SK-N-SH (cell line): ENCODE measurements at regions not wholly inside any gene's neighbourhood (a gene's known extent, or its start where the extent isn't known, plus 50 kb on each side); places are given as distances from the start of the nearest gene placed in this dataset.

Experiments
- CTCF ChIA-PET: fragments of 300-600, 350-600 bp; formaldehyde crosslinking; extraction: SDS; loops from one replicate; lab custom pipeline; 2021; lab: Yijun Ruan, JAX
- POLR2A ChIA-PET: fragments of 350-600 bp; sonication (Branson Sonifier 250); formaldehyde crosslinking; extraction: SDS; loops from one replicate; lab custom pipeline; 2020; ENCODE audit warnings: antibody characterized with exemption, inconsistent platforms; lab: Yijun Ruan, JAX
- DNase-seq: peaks from one replicate; pipeline ENCODE4 v3.0.0; 2012
- H2AFZ ChIP-seq: fragments of 200-600 bp; sonication (generic); 2 replicates; pipeline ENCODE4 v1.8.1; 2016; ENCODE audit warnings: antibody characterized with exemption, mild to moderate bottlenecking, low read depth
- H3F3A ChIP-seq: fragments of 200-600 bp; sonication (generic); replicated peaks from 2 replicates; pipeline ENCODE3; 2016; ENCODE audit warnings: antibody characterized with exemption, mild to moderate bottlenecking; ENCODE audit not compliant: insufficient read depth
- H3K27ac ChIP-seq, 2 experiments: fragments of 200-500 bp in 1 of 2; fragments of 200-600 bp in 1 of 2; sonication (Bioruptor generic) in 1 of 2; sonication (generic), shearing (Covaris generic) in 1 of 2; 2 replicates each; pipeline versions ENCODE4 v1.5.1 to v1.6.1; 2014 to 2016; ENCODE audit warnings: low read depth in 2 of 2, inconsistent platforms in 1 of 2, low read length in 1 of 2, mild to moderate bottlenecking in 1 of 2, mixed read lengths in 1 of 2
- H3K27me3 ChIP-seq: fragments of 200-600 bp; sonication (generic), shearing (Covaris generic); 2 replicates; pipeline ENCODE4 v1.6.1; 2016; ENCODE audit warnings: mixed run types; ENCODE audit not compliant: insufficient read depth
- H3K36me3 ChIP-seq, 2 experiments: fragments of 200-500 bp in 1 of 2; fragments of 200-600 bp in 1 of 2; sonication (Bioruptor generic) in 1 of 2; sonication (generic) in 1 of 2; replicated peaks in 1 of 2; 2 replicates each; pipeline versions ENCODE3 to v1.5.1; 2014 to 2016; ENCODE audit warnings: low read length in 1 of 2, mild to moderate bottlenecking in 1 of 2; ENCODE audit not compliant: insufficient read depth in 2 of 2, control insufficient read depth in 1 of 2
- H3K4me1 ChIP-seq, 2 experiments: fragments of 200-500 bp in 1 of 2; fragments of 200-600 bp in 1 of 2; sonication (Bioruptor generic) in 1 of 2; sonication (generic), shearing (Covaris generic) in 1 of 2; 2 replicates each; pipeline versions ENCODE4 v1.5.1 to v1.6.1; 2014 to 2016; ENCODE audit warnings: low read depth in 1 of 2, low read length in 1 of 2, mixed run types in 1 of 2; ENCODE audit not compliant: insufficient read depth in 2 of 2, control insufficient read depth in 1 of 2
- H3K4me2 ChIP-seq: fragments of 200-600 bp; sonication (generic), shearing (Covaris generic); 2 replicates; pipeline ENCODE4 v1.6.1; 2017; ENCODE audit warnings: mixed run types
- H3K4me3 ChIP-seq, 2 experiments: fragments of 200-500 bp in 1 of 2; fragments of 200-600 bp in 1 of 2; sonication (Bioruptor generic) in 1 of 2; sonication (generic), shearing (Covaris generic) in 1 of 2; 2 replicates each; pipeline versions ENCODE4 v1.5.1 to v1.8.1; 2014 to 2016; ENCODE audit warnings: low read depth in 2 of 2, inconsistent platforms in 1 of 2, low read length in 1 of 2, mild to moderate bottlenecking in 1 of 2, mixed read lengths in 1 of 2, moderate library complexity in 1 of 2
- H3K79me2 ChIP-seq: fragments of 200-600 bp; sonication (generic); 2 replicates; pipeline ENCODE4 v1.8.1; 2017; ENCODE audit warnings: mild to moderate bottlenecking; ENCODE audit not compliant: insufficient read depth
- H3K9ac ChIP-seq: fragments of 200-600 bp; sonication (generic); 2 replicates; pipeline ENCODE4 v1.6.1; 2017; ENCODE audit warnings: mixed run types
- H3K9me2 ChIP-seq: fragments of 200-600 bp; sonication (generic); 2 replicates; pipeline ENCODE4 v1.6.1; 2017; ENCODE audit warnings: mixed run types
- H3K9me3 ChIP-seq: fragments of 200-600 bp; sonication (generic); 2 replicates; pipeline ENCODE4 v1.6.1; 2017; ENCODE audit warnings: mixed run types, mild to moderate bottlenecking, moderate library complexity
- H4K20me1 ChIP-seq: fragments of 200-600 bp; sonication (generic); 2 replicates; pipeline ENCODE4 v1.6.1; 2017; ENCODE audit warnings: mild to moderate bottlenecking, mixed run types; ENCODE audit not compliant: insufficient read depth
- CHD2 ChIP-seq: fragments of 150-350 bp; IDR thresholded peaks from 2 replicates; pipeline ENCODE4 v1.6.1; 2018; ENCODE audit warnings: low read length; ENCODE audit not compliant: partially characterized antibody
- ELF1 ChIP-seq: IDR thresholded peaks from 2 replicates; pipeline ENCODE4 v1.4.0; 2012
- EP300 ChIP-seq, 2 experiments: IDR thresholded peaks; 2 replicates each; pipeline versions ENCODE4 v1.4.0 to v1.6.1; 2012; ENCODE audit warnings: borderline replicate concordance in 1 of 2, low read depth in 1 of 2, low read length in 1 of 2
- EZH2phosphoT487 ChIP-seq: fragments of 200-600 bp; sonication (generic); IDR thresholded peaks from 2 replicates; pipeline ENCODE4 v1.6.1; 2017; ENCODE audit warnings: low read depth, mixed run types, mild to moderate bottlenecking, antibody characterized with exemption, moderate library complexity, borderline replicate concordance
- FOSL2 ChIP-seq: IDR thresholded peaks from 2 replicates; pipeline ENCODE4 v1.4.0; 2012; ENCODE audit warnings: low read depth, mild to moderate bottlenecking, moderate library complexity, borderline replicate concordance
- FOXJ3 ChIP-seq: sonication (generic); formaldehyde crosslinking; IDR thresholded peaks from 2 replicates; pipeline ENCODE4 v1.5.1; 2020; ENCODE audit warnings: mild to moderate bottlenecking, missing genetic modification reagents
- GABPA ChIP-seq: IDR thresholded peaks from 2 replicates; pipeline ENCODE4 v1.4.0; 2012; ENCODE audit warnings: low read depth, mild to moderate bottlenecking
- GATA2 ChIP-seq: sonication (generic); formaldehyde crosslinking; IDR thresholded peaks from 2 replicates; pipeline ENCODE4 v1.5.0; 2020; ENCODE audit warnings: mild to moderate bottlenecking, missing genetic modification reagents
- MAX ChIP-seq: IDR thresholded peaks from 2 replicates; pipeline ENCODE4 v1.4.0; 2012; ENCODE audit warnings: low read depth
- MXI1 ChIP-seq: IDR thresholded peaks from 2 replicates; pipeline ENCODE4 v1.6.1; 2012; ENCODE audit warnings: mild to moderate bottlenecking, low read depth, low read length, improper control_type of control experiment
- NFIC ChIP-seq: IDR thresholded peaks from 2 replicates; pipeline ENCODE4 v1.4.0; 2012; ENCODE audit warnings: borderline replicate concordance
- NRF1 ChIP-seq: IDR thresholded peaks from 2 replicates; pipeline ENCODE4 v1.6.1; 2012; ENCODE audit warnings: low read depth, mild to moderate bottlenecking, low read length
- RCOR1 ChIP-seq: fragments of 150-350 bp; IDR thresholded peaks from 2 replicates; pipeline ENCODE4 v1.6.1; 2017; ENCODE audit warnings: antibody characterized with exemption, low read length
- RFX5 ChIP-seq: IDR thresholded peaks from 2 replicates; pipeline ENCODE4 v1.6.1; 2012; ENCODE audit warnings: mild to moderate bottlenecking, improper control_type of control experiment, low read length
- RXRA ChIP-seq: IDR thresholded peaks from 2 replicates; pipeline ENCODE4 v1.4.0; 2012; ENCODE audit warnings: low read depth, mild to moderate bottlenecking, borderline replicate concordance
- SIN3A ChIP-seq: IDR thresholded peaks from 2 replicates; pipeline ENCODE4 v1.6.1; 2012; ENCODE audit warnings: low read depth, mild to moderate bottlenecking, low read length, moderate library complexity, borderline replicate concordance
- TCF12 ChIP-seq: IDR thresholded peaks from 2 replicates; pipeline ENCODE4 v1.4.0; 2012
- YY1 ChIP-seq: IDR thresholded peaks from 2 replicates; pipeline ENCODE4 v1.4.0; 2012; ENCODE audit warnings: low read depth, mild to moderate bottlenecking
- WGBS: methylation state at CpG from one replicate; pipeline ENCODE4 v1.1.6; 2017; ENCODE audit warnings: low lambda C conversion rate; 5-methylcytosine and 5-hydroxymethylcytosine counted together
- TF ChIP-seq, protein P1 (sequence below): IDR thresholded peaks from 2 replicates; pipeline ENCODE4 v1.4.0; 2012; ENCODE audit warnings: low read depth, borderline replicate concordance
- TF ChIP-seq, protein P2 (sequence below): IDR thresholded peaks from 2 replicates; pipeline ENCODE4 v1.6.1; 2012; ENCODE audit warnings: mild to moderate bottlenecking, low read depth, low read length, moderate library complexity

DNA sequence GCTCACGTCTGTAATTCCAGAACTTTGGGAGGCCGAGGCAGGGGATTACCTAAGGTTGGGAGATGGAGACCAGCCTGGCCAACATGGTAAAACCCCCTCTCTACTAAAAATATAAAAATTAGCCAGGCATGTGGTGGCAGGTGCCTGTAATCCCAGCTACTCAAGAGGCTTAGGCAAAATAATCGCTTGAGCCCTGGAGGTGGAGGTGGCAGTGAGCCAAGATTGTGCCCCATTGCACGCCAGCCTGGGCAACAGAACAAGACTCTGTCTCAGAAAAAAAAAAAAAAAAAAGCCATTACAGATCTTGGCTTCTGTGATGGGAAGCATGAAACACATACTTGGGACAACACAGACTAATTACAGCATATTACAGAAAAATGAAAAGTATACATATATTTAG lies 1404.5 kb upstream of the SPRY2 start:
- Histone ChIP-seq H2AFZ (no peak overlapping the region), H3K4me3 (no peak overlapping the region), H3K27me3 (no peaks in the 10 kb centered on the region), H3K27ac (no peak overlapping the region), H3K79me2 (no peaks in the 10 kb centered on the region), H3K4me2 (no peak overlapping the region), H3F3A (no peaks in the 10 kb centered on the region), H4K20me1 (no peaks in the 10 kb centered on the region), H3K9me3 (no peaks in the 10 kb centered on the region), H3K9ac (no peak overlapping the region), H3K4me1 (no peaks in the 10 kb centered on the region), H3K9me2 (no peaks in the 10 kb centered on the region), H3K36me3 (no peaks in the 10 kb centered on the region)
- WGBS = 11% methylated on average over 4 of the region's 4 CpGs
- ChIA-PET CTCF (no interaction called here), POLR2A (no interaction called here)
- no peak for DNase-seq
- TF ChIP-seq CHD2 (no peak), EP300 (IDR thresholded peaks at IDR 0.05; ENCODE audit: borderline replicate concordance in 1 of 2, low read depth in 1 of 2, low read length in 1 of 2) (no peak), SIN3A (no peak), FOSL2 (no peak), GABPA (no peak), FOXJ3 (CRISPR knock-in tag) (no peak), NRF1 (no peak), RXRA (no peak), ELF1 (no peak), RCOR1 (no peak), MXI1 (no peak), RFX5 (no peak), GATA2 (no peak), YY1 (no peak), TCF12 (no peak), EZH2phosphoT487 (no peak), MAX (no peak), NFIC (no peak)
- TF ChIP-seq, protein P1, sequence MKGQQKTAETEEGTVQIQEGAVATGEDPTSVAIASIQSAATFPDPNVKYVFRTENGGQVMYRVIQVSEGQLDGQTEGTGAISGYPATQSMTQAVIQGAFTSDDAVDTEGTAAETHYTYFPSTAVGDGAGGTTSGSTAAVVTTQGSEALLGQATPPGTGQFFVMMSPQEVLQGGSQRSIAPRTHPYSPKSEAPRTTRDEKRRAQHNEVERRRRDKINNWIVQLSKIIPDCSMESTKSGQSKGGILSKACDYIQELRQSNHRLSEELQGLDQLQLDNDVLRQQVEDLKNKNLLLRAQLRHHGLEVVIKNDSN = no peak
- TF ChIP-seq, protein P2, sequence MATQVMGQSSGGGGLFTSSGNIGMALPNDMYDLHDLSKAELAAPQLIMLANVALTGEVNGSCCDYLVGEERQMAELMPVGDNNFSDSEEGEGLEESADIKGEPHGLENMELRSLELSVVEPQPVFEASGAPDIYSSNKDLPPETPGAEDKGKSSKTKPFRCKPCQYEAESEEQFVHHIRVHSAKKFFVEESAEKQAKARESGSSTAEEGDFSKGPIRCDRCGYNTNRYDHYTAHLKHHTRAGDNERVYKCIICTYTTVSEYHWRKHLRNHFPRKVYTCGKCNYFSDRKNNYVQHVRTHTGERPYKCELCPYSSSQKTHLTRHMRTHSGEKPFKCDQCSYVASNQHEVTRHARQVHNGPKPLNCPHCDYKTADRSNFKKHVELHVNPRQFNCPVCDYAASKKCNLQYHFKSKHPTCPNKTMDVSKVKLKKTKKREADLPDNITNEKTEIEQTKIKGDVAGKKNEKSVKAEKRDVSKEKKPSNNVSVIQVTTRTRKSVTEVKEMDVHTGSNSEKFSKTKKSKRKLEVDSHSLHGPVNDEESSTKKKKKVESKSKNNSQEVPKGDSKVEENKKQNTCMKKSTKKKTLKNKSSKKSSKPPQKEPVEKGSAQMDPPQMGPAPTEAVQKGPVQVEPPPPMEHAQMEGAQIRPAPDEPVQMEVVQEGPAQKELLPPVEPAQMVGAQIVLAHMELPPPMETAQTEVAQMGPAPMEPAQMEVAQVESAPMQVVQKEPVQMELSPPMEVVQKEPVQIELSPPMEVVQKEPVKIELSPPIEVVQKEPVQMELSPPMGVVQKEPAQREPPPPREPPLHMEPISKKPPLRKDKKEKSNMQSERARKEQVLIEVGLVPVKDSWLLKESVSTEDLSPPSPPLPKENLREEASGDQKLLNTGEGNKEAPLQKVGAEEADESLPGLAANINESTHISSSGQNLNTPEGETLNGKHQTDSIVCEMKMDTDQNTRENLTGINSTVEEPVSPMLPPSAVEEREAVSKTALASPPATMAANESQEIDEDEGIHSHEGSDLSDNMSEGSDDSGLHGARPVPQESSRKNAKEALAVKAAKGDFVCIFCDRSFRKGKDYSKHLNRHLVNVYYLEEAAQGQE = no peak
